ENCODE measurements at regions not wholly inside any gene's neighbourhood (a gene's known extent, or its start where the extent isn't known, plus 50 kb on each side); places are given as distances from the start of the nearest gene placed in this dataset.
"Not testable (repeated sequence)": the region's sequence is repeated elsewhere in the genome, so short reads cannot be mapped to it uniquely, and the experiment has no call there.

DNA sequence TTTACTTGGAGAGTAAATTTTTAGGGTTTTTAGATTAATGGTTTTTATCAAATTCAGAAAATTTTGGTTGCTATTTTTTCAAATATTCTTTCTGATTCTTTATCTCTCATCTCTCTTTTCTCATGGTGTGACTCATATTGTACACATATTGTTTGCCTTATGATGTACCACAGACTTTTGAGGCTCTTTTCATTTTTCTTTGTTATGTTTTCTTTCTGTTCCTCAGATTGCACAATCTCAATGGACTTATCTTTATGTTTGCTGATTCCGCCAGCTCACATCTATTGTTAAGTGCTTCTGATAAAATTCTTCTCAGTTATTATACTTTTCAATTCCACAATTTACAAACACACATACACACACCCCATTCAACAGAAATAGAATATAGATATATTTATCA is 168.2 kb upstream of the IGFBP3 start:
- DNase-seq = no peak

DNA sequence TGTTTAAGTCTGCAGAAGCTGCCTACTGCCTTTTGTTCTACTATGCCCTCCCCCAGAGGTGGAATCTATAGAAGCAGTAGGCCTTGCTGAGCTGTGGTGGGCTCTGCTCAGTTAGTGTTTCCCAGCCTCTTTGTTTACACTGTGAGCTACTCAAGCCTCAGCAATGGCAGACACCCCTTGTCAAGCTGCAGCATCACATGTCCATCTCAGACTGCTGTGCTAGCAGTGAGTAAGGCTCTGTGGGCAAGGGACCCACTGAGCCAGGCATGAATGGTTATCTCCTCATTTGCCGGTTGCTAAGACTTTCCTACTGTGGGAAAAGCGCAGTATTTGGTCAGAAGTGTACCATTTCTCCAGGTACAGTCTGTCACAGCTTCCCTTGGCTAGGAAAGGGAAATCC is 167.4 kb upstream of the IGFBP3 start:
- DNase-seq = not testable (repeated sequence)

DNA sequence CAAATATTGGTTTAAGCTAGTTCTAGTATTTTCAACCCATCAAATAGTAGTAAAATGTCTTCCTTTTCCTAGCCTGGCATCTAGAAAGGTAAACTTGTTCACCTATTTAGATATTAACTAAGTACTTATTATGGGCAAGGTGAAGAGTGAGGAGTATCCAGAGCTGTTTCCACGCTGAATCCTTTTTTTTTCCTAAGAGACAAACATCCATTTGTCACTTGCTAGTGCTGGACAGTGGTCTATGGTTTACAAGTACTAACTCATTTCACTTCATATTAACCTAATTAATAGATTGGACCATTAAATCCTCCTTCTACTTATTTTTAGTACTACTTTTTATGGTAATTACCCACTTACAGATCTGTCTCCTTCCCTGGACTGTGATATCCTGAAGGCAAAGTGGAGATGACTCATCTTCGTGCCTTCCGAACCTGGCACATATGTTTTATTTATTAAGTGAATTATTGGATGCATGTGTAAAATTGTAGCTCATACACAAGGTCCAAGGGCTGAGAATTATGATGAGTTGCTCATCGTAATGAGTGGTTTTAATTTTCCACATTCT is 159.6 kb upstream of the IGFBP3 start:
- no peak for DNase-seq

GRCh38 chr7:46079421-46079820 is 158.3 kb upstream of the IGFBP3 start:
- no peak for DNase-seq

- no peak for DNase-seq
These were observed 155.5 kb upstream of the IGFBP3 start for GRCh38 chr7:46076527-46076926.

DNA sequence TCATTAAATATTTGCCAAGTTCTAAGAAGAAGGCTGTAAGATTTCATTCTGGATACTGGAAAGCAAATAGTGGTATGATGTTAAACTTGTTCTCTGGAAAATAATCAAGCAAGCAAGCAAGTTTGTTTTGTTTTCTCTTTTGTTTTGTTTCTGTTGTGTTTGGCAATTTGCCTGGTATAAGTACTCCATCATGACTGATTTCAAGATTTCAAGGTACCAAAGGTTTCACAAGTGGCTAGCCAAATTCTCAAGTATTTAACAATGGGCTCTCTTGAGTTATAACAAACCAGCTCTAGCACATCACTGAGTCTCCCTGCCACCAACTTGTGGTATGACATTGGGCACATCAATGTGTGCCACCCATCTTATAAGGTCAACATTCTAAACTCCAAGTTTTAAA is 151.7 kb upstream of the IGFBP3 start:
- DNase-seq = no peak

DNA sequence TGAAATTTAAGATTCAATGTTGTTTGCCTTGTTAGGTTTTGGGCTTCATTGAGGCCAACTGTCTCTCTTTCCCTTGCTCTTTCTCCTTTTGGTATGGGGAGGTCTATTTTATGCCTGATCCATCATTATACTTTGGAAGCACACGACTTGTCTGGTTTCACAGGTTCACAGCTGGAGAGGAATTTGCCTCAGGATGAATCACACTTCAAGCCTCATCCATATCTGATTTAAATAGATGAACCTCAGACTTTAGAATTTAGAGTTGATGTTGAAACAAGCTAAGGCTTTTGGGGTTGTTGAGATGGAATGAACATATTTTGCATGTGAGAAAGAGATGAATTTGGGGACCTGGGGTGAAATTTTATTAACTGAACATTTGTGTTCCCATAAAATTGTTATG is 150.5 kb upstream of the IGFBP3 start:
- DNase-seq = no peak

GRCh38 chr7:46071076-46071475 is 150.0 kb upstream of the IGFBP3 start:
- no peak for DNase-seq

DNA sequence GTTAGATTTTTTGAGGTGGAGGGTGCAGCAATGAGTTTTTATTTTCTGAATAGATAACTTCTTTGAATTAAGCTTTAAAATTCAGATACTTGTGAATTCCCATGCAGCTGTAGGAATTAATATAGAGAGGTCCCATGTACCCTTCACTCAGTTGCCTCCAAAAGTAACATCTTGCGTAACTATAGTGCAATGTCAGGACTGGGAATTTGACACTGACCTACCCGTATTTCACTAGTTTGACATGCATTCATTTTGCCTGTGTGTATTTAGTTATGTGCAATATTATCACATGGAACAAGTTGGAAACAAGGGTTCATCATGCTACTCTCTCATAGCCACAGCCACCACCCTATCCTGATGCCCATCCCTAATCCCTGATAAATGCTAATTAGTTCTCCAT is 147.1 kb upstream of the IGFBP3 start:
- DNase-seq = no peak

DNA sequence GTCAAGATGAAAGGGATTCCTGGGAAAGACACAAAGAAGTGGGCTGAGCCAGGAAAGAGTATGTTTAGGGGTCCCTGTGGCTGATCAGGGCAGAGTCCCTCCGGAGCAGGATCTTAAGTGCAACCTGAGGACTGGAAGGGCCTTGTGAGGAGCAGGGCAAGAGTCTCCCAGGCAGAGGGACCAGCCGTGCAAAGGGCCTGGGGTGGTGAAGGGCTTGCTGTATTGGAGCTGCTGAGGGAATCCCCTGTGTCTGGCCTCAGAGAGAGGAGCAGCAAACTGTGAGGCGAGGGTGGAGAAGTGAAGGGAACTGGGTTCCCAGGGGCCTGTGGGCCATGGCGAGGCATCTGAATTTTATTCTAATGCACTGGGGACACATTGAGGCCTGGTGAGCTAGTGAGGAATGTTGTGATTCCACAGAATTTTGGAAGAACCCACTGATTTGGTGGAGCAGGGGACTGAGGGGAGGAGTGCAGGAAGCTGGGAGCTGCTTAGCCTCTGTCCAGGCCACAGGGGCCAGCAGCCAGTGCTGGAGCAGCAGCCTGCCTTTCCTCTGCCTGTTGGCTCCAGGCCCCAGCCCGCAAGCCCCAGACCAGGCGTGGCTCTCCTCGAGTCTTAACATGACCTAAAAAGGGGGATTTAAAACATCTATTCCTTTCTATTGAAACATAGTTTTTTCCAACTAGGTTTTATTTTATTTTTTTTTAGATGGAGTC is 138.4 kb upstream of the IGFBP3 start:
- DNase-seq = no peak

GRCh38 chr7:46058086-46058823 is 137.2 kb upstream of the IGFBP3 start:
- DNase-seq = no peak

DNA sequence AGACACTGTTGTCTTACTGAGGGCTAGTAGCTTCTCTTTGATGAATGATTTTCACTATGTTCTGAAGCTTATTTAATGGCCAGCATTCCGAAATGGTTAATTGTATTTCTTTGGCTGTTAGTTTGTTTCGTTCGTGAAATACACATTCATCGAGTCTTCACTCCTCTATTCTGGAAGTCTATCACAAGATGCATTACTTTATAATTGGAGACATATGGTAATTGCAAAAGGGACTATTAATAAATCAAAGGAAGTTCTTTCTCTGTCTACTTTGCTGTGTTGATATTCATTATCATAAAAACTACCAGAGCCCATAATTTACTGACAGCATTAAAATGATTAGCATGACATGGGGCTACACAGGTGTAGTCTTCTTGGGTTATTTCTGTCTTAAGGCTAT is 133.8 kb upstream of the IGFBP3 start:
- DNase-seq = no peak

DNA sequence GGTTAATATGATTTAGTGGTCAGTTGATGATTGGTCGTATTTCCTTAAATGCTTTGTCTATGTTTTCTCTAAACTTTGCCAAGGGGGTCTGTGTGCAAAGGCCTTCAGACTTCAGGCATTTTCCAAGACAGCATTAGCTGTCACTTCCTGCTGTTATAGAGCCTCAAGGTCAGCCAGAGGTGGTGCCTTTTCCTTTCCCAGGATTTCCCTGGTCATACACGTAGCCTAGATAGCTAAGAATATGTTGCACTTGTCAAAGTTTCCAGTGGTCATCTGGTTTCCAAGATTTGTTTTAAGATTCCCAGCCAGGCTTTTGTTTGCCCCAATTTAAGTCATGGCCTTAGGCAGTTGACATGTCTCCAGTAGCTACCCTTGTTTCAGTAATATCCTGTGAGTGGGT is 133.2 kb upstream of the IGFBP3 start:
- no peak for DNase-seq

GRCh38 chr7:46047581-46047980 is 126.5 kb upstream of the IGFBP3 start:
- no peak for DNase-seq

- not testable (repeated sequence) for DNase-seq
These were observed 122.3 kb upstream of the IGFBP3 start for GRCh38 chr7:46043338-46043737.

DNA sequence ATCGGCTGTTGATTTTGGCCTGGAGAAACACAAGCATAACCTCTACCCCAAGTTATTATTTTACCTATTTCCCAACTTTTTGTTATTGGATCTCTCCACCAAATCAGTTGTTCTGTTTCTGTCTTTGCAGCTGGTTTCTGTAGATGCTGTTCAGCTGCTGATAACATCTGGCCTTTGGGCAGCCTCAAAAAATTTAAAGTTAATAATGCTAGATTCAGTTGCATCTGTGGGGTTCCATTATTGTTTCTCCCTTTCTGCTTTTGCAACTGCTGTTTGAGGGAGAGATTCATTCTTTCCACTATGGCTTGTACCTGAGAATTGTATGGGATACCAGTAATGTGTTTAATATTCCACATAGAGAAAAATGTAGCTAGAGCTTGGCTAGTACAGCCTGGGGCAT is 118.7 kb upstream of the IGFBP3 start:
- not testable (repeated sequence) for DNase-seq

DNA sequence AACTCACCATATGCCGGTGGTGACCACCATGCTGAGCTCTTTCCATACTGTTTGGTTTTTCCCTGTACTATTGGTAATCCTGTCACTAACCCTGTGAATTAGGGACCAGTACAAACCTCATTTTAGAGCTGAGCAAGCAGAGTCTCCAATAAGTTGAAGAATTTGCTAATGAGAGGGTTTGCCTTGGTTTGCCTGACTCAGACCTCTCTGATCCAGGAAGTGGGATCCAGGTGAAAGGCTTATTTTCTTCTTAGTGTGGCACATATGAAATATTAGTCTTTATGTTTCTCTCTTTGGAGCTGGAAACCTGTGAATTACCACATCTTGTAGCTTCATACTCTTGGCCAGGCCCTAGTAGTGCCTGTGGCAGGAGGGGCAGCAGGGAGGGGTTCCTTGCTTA is 114.1 kb upstream of the IGFBP3 start:
- DNase-seq = no peak

- no peak for DNase-seq
These were observed 113.1 kb upstream of the IGFBP3 start for GRCh38 chr7:46034056-46034768.

- DNase-seq = no peak
These were observed 112.5 kb upstream of the IGFBP3 start for GRCh38 chr7:46033592-46033991.

DNA sequence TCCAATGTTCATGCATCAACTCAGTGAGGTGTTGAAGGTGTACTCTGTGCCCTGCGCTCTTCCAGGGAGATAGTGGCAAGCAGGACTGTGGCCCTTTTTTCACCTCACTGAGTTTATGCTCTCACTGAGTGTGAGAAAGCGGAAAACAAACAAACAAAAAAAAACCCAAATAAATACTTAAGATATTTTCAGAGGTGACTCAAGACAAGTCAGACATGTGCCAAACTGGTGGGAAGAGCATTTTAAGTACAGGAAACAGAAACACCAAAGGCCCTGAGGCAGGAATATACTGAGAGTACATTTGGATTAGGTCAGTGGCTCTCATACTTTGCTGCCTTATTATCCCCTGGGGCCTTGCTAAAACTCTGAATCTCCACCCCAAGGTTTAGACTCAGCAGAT is 111.9 kb upstream of the IGFBP3 start:
- DNase-seq = no peak

- no peak for DNase-seq
These were observed 111.3 kb upstream of the IGFBP3 start for GRCh38 chr7:46032353-46032752.

- DNase-seq = no peak
These were observed 108.1 kb upstream of the IGFBP3 start for GRCh38 chr7:46029111-46029704.

DNA sequence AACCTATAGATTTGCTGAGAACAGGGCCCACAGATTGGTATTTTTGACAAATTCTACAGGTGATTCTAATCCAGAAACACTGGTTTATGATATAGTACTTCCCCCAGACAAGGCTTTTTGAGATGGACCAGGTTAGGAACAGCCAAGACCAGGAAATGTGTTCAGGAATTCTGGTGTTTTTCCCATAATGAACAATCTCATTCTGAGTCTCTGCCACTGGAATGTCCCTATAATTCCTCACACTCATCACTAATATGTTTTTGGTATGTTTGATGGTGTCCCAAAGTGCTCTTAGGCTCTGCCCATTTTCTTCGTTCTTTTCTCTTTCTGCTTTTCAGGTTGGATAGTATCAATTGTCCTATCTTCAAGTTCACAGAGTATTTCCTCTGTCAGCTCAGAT is 107.2 kb upstream of the IGFBP3 start:
- DNase-seq = no peak
